Right lung (tissue), 2 donors: ENCODE measurements at regions not wholly inside any gene's neighbourhood (a gene's known extent, or its start where the extent isn't known, plus 50 kb on each side); places are given as distances from the start of the nearest gene placed in this dataset.

Experiments
- DNase-seq, 2 donors: peaks; one replicate each; pipeline ENCODE4 v3.0.0-alpha.2; 2013

DNA sequence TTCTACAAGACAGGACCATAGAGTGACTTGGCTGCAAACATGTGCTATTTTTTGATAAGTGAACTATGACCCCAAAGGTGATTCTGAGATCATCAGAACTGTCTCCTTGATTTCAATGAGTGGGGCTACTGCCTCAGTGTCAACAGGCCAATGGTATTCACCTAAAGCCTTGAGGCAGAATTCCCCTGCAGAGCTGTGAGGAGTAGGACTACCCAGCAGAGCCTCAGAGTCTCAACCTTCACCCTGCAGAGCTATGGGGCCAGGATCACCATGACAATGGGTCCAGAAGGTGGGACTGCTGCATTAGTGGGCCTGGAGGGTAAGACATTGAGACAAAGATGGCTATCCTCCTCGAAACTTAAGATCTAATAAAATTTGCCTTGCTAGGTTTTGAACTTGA lies 1668.2 kb upstream of the SLC39A10 start:
- DNase-seq: no peak

DNA sequence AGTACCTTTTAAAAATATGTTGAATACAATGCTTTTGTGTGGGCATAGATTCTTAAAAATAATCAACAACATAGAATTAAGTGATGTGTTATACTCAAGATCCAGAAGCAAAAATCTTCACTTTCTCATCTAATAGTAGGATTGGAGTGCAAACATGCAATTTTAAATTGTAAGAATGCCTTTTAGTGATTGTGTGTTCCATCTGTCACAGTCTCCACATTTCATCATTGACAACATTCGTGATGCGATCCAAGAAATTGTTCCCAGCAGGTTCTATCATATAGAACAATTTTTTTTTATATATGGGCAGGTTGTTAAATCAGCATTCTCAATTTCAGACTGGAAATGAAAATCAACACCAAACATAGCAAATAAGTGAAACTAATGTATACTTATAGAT lies 1671.8 kb upstream of the SLC39A10 start:
- DNase-seq: no peak

DNA sequence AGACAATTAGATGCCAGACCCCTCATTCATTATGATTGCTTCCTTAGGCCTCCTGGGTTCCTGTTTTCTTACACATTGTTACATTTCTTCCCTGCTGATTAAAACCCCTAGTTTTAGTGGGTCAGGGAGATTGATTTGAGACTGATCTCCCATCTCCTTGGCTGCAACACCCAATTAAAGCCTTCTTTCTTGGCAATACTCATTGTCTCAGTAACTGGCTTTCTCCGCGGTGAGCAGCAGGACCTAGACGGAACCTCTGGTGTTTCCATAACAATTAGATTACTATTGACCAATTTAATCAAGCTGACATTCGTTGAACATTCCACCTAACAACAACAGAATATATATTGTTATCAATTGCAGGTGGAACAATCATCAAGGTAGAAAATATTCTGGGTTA lies 1676.4 kb upstream of the SLC39A10 start:
- no peak for DNase-seq

GRCh38 chr2:193973781-193974180 lies 1683.2 kb upstream of the SLC39A10 start:
- no peak for DNase-seq

- no peak for DNase-seq
Observed at GRCh38 chr2:193966590-193966989, 1690.4 kb upstream of the SLC39A10 start.

- no peak for DNase-seq
Observed at GRCh38 chr2:193965263-193965662, 1691.8 kb upstream of the SLC39A10 start.

DNA sequence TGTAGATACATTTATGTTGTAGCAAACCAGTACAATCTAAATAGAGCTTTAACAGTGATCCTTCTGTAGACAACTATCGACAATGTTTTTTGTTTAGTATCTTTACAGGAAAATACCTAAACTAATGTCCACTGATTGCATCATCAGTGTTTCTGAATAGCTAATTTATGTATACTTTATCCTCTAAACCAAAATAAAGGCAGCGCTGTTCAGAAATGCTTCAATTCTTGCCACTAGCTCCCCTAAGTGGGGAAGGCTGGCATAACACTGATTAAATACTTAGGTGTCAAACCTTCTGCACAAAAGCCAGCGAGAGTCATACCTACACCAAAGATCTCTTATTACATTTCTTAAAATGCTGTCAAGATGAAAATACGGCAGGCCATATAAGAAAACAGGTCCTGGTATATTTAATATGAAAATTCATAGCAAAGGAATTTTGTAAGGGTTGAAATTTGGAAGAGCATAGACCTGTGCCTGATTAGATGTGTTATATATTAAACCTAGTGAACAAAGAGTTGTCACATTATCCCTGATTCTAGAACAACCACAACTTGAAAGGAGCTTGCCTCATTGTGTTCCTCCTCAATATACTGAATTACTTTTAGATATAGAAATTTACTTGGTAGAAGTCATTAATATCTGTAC lies 1693.4 kb upstream of the SLC39A10 start:
- no peak for DNase-seq

DNA sequence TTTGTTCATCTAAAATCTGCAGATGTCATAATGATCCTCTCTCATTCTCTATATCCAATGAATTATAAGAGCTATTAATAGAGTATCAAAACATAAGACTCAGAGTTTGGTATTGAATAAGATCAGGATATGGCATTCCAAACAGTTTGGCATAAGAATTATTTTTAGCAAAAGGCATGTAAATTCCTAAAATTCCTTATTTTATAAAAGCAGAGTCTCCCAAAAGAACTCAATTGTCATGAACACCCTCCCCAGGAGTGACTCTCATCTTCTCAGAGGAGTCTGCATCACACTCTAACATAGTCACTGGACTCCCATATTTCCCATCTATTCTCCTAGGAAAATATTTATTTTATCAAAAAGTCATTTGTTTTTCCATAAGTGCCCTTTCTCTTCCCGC lies 1710.2 kb upstream of the SLC39A10 start:
- no peak for DNase-seq

DNA sequence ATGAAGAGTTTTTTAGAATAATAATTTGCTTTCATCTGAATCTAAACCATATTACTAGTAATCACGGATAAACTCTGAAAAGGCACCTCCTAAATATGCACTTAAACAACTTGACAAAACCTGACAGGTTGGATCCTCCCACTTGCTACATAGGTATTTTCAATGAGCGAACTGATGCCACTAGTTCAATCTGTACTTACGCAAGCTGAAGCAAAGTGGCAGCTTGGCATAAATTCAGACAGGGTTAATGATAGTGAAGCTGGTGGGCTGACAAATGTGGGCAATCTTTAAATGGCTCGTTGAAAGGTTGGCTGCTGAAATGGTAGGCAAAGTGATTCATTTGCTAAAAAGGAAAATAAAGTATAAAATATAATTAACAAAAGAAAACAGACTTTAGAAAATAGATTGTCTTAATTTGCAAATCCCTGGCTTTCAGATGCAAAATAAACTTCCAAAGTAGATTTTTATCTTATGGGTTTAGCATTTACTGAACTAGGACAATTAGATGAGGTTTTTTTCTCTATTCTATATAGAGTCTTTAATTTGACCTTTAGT lies 1713.5 kb upstream of the SLC39A10 start:
- DNase-seq: no peak

DNA sequence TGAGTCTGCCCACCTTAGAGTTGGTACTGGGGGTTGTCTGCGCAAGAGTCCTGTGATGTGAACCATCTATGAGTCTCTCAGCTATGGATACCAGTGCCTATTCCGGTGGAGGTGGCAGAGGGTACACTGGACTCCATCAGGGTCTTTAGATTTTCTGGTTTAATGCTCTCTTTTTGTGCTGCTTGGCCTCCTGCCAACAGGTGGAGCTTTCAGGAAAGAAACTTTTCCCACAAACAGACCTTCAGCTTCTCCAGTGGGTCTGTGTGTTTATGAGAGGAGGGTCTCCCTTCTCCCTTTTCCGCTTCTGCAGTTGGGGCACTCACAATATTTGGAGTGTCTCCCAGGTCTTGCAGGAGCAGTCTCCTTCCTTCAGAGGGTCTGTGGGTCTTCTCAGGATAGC lies 1721.9 kb upstream of the SLC39A10 start:
- DNase-seq: no peak

- no peak for DNase-seq
Observed at GRCh38 chr2:193929131-193929530, 1727.9 kb upstream of the SLC39A10 start.

GRCh38 chr2:193907561-193907960 lies 1712.8 kb upstream of the TMEFF2 start:
- DNase-seq: no peak

- no peak for DNase-seq
Observed at GRCh38 chr2:193900292-193900691, 1705.6 kb upstream of the TMEFF2 start.

GRCh38 chr2:193895226-193895625 lies 1700.5 kb upstream of the TMEFF2 start:
- DNase-seq: no peak

GRCh38 chr2:193894081-193894480 lies 1699.3 kb upstream of the TMEFF2 start:
- DNase-seq: no peak

- DNase-seq: no peak
Observed at GRCh38 chr2:193891023-193891422, 1696.3 kb upstream of the TMEFF2 start.

DNA sequence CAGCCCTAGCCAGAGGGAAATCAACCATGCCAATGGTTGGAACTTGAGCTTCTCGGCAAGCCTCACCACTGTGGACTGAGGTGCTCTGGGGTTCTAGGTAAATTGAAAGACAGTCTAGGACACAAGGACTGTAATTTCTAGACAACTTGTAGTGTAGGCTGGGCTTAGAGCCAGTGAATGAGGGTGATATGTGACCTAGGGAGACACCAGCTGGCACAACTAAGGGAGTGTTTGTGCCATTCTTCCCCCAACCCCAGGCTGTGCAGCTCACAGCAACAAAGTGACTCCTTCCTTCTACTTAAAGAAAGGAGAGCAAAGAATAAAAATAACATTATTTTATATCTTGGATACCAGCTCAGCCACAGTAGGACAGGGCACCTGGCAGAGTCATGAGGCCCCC lies 1690.7 kb upstream of the TMEFF2 start:
- DNase-seq: no peak

DNA sequence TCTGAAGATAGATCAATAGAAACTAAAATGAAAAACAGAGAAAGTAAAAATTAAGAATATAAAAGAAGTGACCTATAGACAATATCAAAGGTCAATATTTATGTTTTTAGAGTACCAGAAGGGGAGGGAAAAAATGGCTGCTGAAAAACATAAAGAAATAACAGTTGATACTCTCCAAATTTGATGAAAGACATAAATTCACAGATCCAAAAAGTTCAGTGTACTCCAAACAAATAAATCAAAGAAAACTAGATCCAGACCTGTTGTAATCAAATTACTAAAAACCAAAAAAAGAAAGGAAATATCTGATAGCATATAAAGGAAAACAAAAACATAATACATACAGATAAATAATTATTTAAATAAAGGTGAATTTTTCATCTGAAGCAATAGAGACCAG lies 1689.1 kb upstream of the TMEFF2 start:
- DNase-seq: no peak

DNA sequence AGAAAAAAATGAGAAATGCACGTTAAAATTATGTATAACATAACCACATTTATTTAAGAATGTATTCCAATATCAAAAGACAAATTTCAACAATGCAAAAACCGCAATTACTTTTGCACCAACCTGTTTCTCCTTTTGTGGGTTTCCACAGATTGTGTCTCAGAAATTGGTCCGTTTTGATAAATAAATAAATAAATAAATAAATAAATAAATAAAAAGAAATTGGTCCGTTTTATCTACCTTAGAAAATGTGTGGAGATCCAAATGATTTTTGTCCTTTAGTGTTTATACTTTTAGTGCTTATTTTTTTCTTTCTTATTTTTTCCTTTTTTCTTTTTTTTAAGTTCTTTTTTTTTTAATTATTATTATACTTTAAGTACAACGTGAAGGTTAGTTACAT lies 1682.2 kb upstream of the TMEFF2 start:
- no peak for DNase-seq

DNA sequence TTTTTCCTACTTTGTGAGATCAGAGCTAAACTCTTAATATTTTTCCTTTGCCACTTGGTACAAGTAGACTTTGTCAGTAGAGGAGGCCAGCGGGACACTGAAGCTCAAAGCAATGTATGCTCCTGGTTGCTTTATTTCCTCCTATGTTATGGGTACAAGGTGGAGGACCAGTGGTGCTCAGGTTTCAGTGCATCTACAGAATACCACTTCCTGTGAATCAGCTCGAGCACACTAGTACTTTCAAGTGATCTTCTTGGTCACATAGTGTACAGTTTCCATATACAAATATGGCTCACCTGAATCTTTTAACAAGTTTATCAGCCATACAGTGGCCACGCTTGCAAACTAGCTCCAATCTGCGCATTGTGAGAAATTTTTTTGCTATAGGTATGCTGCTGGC lies 1674.8 kb upstream of the TMEFF2 start:
- DNase-seq: no peak

DNA sequence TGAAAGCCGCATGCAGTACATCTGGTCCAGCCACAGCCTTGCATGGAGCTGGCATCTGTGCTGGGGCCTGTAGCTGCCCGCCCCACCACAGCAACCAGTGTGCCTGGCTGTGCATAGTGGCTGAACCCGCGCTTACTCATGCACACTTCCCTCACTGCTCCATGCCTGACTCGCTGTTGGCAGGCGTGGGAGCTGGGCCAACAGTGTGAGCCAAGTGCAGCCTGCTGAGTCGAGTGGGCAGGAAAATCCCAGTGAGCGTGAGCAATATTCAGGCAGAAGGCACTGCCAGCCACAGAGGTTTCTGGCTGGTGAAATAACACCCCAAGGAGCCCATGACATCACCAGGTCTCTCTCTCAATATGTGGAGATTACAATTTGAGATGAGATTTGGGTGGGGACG lies 1674.1 kb upstream of the TMEFF2 start:
- no peak for DNase-seq

GRCh38 chr2:193868132-193868531 lies 1673.4 kb upstream of the TMEFF2 start:
- DNase-seq: no peak

- DNase-seq: no peak
Observed at GRCh38 chr2:193867454-193867853, 1672.7 kb upstream of the TMEFF2 start.

DNA sequence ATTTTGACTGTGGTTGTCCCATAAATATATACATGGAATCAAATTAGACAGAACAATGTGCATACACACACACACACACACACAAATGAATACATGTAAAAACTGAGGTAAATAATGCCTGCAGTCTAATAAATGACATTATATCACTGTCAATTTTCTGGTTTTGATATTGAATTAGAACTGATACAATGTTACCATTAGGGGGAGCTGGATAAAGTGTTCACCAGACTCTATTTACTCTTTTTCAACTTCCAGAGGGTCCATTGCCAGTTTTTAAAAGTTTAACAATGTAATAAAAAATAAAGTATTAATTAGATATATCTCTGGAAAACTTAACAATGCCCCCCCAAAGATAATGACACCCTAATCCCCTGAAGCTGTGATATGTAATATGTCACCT lies 1666.8 kb upstream of the TMEFF2 start:
- no peak for DNase-seq
